ENCODE measurements at regions not wholly inside any gene's neighbourhood (a gene's known extent, or its start where the extent isn't known, plus 50 kb on each side); places are given as distances from the start of the nearest gene placed in this dataset.

- TF ChIP-seq, protein P1, sequence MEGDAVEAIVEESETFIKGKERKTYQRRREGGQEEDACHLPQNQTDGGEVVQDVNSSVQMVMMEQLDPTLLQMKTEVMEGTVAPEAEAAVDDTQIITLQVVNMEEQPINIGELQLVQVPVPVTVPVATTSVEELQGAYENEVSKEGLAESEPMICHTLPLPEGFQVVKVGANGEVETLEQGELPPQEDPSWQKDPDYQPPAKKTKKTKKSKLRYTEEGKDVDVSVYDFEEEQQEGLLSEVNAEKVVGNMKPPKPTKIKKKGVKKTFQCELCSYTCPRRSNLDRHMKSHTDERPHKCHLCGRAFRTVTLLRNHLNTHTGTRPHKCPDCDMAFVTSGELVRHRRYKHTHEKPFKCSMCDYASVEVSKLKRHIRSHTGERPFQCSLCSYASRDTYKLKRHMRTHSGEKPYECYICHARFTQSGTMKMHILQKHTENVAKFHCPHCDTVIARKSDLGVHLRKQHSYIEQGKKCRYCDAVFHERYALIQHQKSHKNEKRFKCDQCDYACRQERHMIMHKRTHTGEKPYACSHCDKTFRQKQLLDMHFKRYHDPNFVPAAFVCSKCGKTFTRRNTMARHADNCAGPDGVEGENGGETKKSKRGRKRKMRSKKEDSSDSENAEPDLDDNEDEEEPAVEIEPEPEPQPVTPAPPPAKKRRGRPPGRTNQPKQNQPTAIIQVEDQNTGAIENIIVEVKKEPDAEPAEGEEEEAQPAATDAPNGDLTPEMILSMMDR (IDR thresholded peaks at IDR 0.05; ENCODE audit: borderline replicate concordance, insufficient read depth, low read depth, low read length) = no peak
- H3K4me3 ChIP-seq (ENCODE audit: low read depth, low read length) = no peak overlapping the region
Measured at GRCh38 chr3:72487946-72488737, 360.1 kb downstream of the SHQ1 start.

- TF ChIP-seq, protein P1 (IDR thresholded peaks at IDR 0.05; ENCODE audit: borderline replicate concordance, insufficient read depth, low read depth, low read length) = no peak
- no peak overlapping the region for H3K4me3 ChIP-seq (ENCODE audit: low read depth, low read length)
Measured at GRCh38 chr3:72487078-72487765, 361.0 kb downstream of the SHQ1 start.

DNA sequence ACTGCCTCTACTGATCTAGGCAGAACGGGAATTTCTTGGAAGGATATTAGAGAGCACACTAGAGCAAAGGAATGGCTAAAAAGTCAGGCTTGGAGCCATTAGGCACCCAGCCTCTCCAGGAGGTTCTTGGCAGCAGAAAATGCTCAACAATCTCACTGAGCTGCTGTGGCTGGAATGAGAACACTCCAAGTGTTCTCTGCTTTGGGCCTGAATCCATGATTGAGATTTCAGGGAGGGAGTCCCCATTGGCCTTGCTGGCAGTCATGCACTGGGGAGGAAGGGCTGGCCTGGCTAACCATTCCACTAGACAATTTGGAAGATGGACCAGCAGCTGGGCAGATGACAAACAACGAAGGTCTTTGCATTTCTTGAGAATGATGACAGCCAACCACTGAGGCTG, 362.6 kb downstream of the SHQ1 start:
- TF ChIP-seq, protein P1 (IDR thresholded peaks at IDR 0.05; ENCODE audit: borderline replicate concordance, insufficient read depth, low read depth, low read length) = no peak
- H3K4me3 ChIP-seq (ENCODE audit: low read depth, low read length) = no peak overlapping the region

- TF ChIP-seq, protein P1 (IDR thresholded peaks at IDR 0.05; ENCODE audit: borderline replicate concordance, insufficient read depth, low read depth, low read length) = no peak
- no peak overlapping the region for H3K4me3 ChIP-seq (ENCODE audit: low read depth, low read length)
Measured at GRCh38 chr3:72483554-72484104, 364.6 kb downstream of the SHQ1 start.

DNA sequence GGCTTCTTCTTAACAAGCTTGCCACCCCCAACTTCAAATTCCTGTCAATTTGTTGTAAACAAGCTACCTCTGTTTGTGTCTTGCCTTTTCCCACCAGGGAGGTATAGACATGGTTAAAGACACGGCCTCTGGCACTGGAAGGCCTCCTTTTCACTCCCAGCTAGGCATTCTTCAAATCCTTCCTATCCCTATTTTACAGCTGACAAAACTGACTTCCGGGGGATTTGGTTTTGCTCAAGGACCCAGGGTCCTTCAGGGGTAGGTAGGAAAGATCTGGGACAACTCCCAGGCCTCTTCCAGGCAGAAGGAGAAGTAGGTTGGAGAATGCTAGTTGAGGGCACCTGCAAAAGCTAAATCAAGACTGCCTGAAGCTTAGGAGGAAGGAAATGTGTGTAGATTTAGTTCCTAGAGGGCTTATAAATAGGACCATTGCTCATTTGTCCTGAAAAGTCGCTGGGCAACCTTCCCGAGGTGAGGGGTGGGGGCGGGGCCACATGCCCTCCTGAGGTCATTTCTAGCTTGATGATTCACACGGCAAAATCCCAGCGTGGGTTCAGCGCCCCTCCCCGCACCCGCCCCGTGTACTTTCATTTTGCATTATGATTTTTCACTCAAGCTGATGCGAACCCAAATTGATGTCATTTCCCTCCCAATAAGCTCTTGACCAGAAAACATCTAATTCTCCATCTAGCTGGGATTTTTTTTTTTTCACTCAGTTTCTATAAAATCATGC, 365.5 kb downstream of the SHQ1 start:
- TF ChIP-seq, protein P1 (IDR thresholded peaks at IDR 0.05; ENCODE audit: borderline replicate concordance, insufficient read depth, low read depth, low read length) = no peak
- no peak overlapping the region for H3K4me3 ChIP-seq (ENCODE audit: low read depth, low read length)

- no peak overlapping the region for H3K4me3 ChIP-seq (ENCODE audit: low read depth, low read length)
- TF ChIP-seq, protein P1 (IDR thresholded peaks at IDR 0.05; ENCODE audit: borderline replicate concordance, insufficient read depth, low read depth, low read length) = no peak
Measured at GRCh38 chr3:72481542-72481941, 366.7 kb downstream of the SHQ1 start.

Data from GM12875 (cell line).